ENCODE measurements at regions not wholly inside any gene's neighbourhood (a gene's known extent, or its start where the extent isn't known, plus 50 kb on each side); places are given as distances from the start of the nearest gene placed in this dataset.
"Not testable (repeated sequence)": the region's sequence is repeated elsewhere in the genome, so short reads cannot be mapped to it uniquely, and the experiment has no call there.

GRCh38 chr10:109308971-109309370 is 614.3 kb downstream of the XPNPEP1 start:
- Mint-ChIP-seq H3K4me1 (ENCODE audit: unreplicated experiment) (no peaks in the 10 kb centered on the region), H3K4me3 (no peak overlapping the region), H3K27me3 (no peaks in the 10 kb centered on the region), H3K36me3 (no peaks in the 10 kb centered on the region), H3K9me3 (peaks cover 4% of the 10 kb centered on the region), H3K27ac (no peak overlapping the region)
- no peak for TF ChIP-seq CTCF (conservative IDR thresholded peaks at IDR 0.05)
- no peak for DNase-seq (ENCODE audit: extremely low spot score, unreplicated experiment)

GRCh38 chr10:109307102-109307501 is 616.2 kb downstream of the XPNPEP1 start:
- DNase-seq (ENCODE audit: extremely low spot score, unreplicated experiment); H3K27ac Mint-ChIP-seq; H3K4me1 Mint-ChIP-seq (ENCODE audit: unreplicated experiment); H3K27me3 Mint-ChIP-seq; H3K4me3 Mint-ChIP-seq; H3K36me3 Mint-ChIP-seq; H3K9me3 Mint-ChIP-seq: not testable (repeated sequence)

- H3K27me3 Mint-ChIP-seq, result no peaks in the 10 kb centered on the region
- no peak for TF ChIP-seq CTCF (conservative IDR thresholded peaks at IDR 0.05)
- no peaks in the 10 kb centered on the region for H3K36me3 Mint-ChIP-seq
- H3K4me3 Mint-ChIP-seq, result no peak overlapping the region
- no peak overlapping the region for H3K27ac Mint-ChIP-seq
- DNase-seq (ENCODE audit: extremely low spot score, unreplicated experiment), result no peak
- H3K9me3 Mint-ChIP-seq, result no peaks in the 10 kb centered on the region
- no peaks in the 10 kb centered on the region for H3K4me1 Mint-ChIP-seq (ENCODE audit: unreplicated experiment)
Observed at GRCh38 chr10:109306698-109307097, 616.6 kb downstream of the XPNPEP1 start.

- H3K9me3 Mint-ChIP-seq, result no peaks in the 10 kb centered on the region
- H3K27me3 Mint-ChIP-seq, result no peaks in the 10 kb centered on the region
- no peak for DNase-seq (ENCODE audit: extremely low spot score, unreplicated experiment)
- no peak for TF ChIP-seq CTCF (conservative IDR thresholded peaks at IDR 0.05)
- H3K4me3 Mint-ChIP-seq, result no peak overlapping the region
- no peaks in the 10 kb centered on the region for H3K4me1 Mint-ChIP-seq (ENCODE audit: unreplicated experiment)
- no peaks in the 10 kb centered on the region for H3K36me3 Mint-ChIP-seq
- H3K27ac Mint-ChIP-seq, result no peak overlapping the region
Observed at GRCh38 chr10:109287858-109288257, 635.5 kb downstream of the XPNPEP1 start.

GRCh38 chr10:109282510-109282909 is 640.8 kb downstream of the XPNPEP1 start:
- Mint-ChIP-seq H3K9me3 (no peaks in the 10 kb centered on the region), H3K27me3 (no peaks in the 10 kb centered on the region), H3K4me1 (ENCODE audit: unreplicated experiment) (no peaks in the 10 kb centered on the region), H3K27ac (no peak overlapping the region), H3K4me3 (no peak overlapping the region), H3K36me3 (no peaks in the 10 kb centered on the region)
- no peak for DNase-seq (ENCODE audit: extremely low spot score, unreplicated experiment)
- no peak for TF ChIP-seq CTCF (conservative IDR thresholded peaks at IDR 0.05)

GRCh38 chr10:109281347-109281746 is 642.0 kb downstream of the XPNPEP1 start:
- H3K4me3 Mint-ChIP-seq, result no peak overlapping the region
- H3K36me3 Mint-ChIP-seq, result no peaks in the 10 kb centered on the region
- H3K27ac Mint-ChIP-seq, result no peak overlapping the region
- no peaks in the 10 kb centered on the region for H3K4me1 Mint-ChIP-seq (ENCODE audit: unreplicated experiment)
- peaks cover 5% of the 10 kb centered on the region for H3K9me3 Mint-ChIP-seq
- H3K27me3 Mint-ChIP-seq, result no peaks in the 10 kb centered on the region
- no peak for TF ChIP-seq CTCF (conservative IDR thresholded peaks at IDR 0.05)
- no peak for DNase-seq (ENCODE audit: extremely low spot score, unreplicated experiment)

All from type B pancreatic cell (in vitro differentiated cells).